Activated naive CD4-positive, alpha-beta T cell (primary cell): ENCODE measurements at regions not wholly inside any gene's neighbourhood (a gene's known extent, or its start where the extent isn't known, plus 50 kb on each side); places are given as distances from the start of the nearest gene placed in this dataset.
A peak's percentile ranks its signal among the peaks of the same experiment; 100 is the strongest.

ENCODE experiments used
- DNase-seq, 4 experiments: peaks; one replicate each; lab custom pipeline; 2025; lab: John Stamatoyannopoulos, UW

DNA sequence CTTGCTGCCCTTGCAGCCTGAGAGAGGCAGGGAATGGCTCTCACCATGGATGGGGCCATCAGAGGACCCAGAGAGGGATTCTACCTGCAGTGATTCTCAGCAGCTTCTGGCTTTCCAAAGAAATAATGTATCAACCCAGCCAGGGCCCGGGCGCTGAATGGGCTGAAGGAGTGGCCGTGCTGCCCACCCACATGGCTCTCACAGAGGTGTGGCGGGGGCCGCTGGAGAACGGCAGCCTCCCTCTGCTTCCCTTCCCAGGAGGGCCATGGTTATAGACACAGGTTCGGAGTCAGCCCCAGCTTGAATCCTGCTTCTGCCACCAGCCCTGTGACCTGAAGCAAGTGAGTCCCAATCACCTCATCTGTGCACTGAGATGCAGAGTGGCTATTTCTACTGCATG, 82.7 kb downstream of the THAP12 start:
- DNase-seq = no peak

DNA sequence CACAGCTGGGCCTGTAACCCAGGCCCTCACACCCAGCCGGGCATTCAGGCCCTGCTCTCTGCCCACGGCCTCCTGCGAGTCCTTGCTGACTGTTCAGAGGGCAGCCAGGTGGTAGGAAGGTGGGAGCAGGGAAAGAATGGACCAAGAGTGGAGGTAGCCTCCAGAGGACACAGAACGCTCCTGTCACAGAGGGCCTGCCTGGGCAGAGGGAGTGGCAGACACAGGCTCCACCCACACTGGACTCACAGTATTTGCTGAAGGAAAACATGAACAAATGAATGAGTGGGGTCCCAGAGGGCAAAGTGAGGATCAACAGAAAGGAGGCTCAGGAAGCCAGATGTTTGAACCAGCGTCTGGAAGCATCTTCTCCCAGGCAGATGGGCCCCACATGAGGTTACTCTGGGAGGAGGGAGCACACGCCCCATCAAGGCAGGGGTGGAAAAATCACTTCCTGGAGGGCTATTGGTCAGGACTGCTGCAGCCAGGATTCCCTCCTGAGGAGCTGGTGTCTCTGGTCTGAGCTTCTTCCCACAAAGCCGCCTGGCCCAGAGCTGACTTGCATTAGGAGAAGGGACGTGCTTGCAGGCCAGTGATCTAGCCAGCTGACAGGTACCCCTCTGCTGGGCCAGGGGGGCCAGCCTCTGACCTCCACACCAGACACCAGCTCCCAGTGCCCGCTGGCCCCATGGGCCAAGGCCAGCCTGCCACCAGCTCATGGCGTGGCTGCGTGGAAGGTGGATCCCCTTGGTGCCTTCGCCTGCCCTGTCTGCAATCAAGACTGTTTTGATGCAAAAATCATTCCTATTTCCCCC, 84.0 kb downstream of the THAP12 start:
- no peak for DNase-seq

DNA sequence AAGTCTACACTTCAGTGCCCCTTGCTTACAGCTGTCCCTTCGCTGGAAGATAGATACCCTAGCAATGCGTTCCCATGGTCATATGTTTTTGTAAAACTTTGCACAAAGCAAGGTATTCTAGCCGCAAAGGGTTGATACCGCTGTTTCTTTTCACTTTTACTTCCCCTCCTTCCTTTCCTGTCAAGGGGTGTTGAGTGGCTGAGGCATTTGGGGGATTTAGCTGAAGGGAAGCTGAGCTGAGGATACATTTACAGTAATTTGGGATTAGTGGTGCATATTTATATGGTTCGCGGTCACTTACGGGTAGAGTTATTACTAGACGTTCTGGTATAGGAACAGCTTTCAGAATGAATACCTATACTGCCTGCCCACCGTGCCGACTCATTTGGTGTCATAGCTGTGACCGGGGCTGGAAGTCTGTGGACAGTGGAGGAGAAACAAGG, 86.9 kb upstream of the WNT11 start:
- DNase-seq = no peak

DNA sequence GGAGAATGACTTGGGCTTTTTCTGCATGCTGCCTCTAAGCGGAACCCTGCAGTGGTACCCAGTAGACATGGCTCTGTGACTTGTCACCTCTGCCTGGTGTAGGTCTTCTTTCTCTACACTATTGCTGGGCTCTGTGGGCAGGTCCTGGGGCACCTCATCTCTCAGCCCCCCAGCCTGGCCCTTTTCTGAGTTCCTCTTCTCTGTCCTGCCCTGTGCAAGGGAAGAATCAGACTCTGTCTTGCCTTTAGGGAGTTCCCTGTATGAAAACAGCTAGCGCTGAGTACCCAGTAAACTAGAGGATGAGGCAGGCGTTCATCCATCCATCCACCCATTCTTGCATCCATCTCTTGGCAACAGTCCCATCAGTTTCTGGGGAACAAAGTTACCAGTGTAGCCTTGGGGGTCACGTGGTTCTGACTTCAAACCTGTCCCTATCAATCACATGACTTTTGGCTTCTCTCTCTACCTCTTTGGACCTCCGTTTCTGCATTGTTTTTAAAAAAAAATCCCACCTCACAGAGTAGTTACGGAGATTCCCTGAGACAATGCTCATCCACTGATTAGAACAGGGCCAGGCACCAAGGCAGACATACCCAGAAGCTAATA, 86.4 kb upstream of the WNT11 start:
- no peak for DNase-seq

DNA sequence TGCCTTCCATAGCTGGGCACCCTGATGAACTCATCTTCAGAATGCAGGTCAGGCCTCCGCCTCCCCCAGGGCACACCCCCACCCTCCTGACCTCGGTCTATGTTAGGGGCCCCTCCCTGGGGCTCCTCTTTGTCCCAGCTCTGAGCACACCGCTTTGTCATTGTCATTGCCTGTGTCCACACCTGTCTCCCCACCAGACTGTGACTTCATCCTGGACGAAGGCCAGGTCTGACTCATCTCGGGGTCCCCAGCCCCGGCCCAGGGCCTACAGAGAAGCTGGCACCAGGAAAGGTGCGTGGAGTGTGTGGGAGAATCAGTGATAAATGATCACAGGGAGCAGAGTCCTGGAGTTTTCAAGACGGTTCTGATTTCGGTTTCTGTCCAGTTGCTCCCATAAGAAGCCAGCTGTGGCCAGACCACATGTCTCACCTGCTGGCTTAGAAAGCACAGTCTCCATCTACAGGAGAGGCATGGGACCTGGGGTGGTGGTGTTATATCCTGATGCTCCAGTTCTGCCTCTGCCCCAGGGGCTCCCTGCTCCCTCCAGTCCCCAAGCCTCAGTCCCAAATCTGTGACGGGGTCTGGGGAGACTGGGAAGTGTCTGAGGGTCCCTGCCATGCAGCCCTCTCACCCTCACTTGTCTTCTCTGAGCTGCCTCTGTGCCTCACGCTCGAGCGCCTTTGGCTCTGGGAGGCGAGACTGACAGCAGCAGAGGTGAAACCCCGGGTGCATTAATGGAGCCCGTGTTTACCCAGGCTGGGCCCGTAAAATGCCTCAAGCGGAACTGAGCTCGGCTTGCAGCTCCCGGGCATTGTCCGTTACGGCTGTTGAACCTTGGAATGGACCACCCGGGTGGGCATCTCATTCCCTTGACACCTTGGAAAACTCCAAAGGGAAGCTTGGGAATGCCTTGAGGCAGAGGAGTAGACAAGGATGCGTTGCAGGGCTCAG, 85.5 kb upstream of the WNT11 start:
- DNase-seq = no peak

DNA sequence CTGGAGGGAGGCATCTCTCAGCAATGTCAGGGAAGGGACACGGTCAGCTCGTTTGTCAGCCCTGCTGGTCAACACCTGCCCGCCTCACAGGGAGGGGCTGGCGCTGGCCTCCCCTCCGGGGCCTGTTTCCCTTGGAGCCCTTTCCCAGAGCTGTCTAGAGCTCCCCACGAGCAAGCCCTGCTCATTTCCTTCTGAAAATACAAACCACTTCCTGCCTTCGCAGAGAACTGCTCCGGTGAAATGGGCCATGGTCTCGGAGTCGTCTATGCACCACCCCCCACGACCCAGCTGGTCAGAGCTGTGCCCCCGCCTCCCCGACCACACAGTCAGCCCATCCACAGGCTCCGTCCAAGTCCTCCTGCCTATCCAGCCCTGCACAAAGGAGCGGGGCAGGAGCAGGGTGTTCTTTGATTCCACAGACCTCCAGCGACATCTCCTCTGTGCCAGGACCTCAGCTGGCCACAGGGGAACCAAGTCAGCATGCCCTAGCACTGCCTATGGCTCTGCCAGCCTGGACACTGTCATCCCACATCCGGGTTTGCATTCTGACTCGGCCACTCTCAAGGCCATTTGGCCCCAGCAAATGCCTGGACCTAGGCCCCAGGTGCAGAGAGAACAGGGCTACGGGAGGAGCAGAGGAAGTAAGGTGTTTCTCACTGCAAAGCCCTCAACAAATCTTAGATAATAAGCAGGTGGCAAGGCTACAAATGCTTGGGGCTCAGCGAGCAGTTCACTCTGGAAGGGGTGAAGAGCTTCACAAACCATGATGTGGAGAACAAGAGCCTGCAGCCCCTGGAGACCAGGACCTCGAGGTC, 82.1 kb upstream of the WNT11 start:
- peak in 1 of 4 experiments; percentile 16 for DNase-seq

DNA sequence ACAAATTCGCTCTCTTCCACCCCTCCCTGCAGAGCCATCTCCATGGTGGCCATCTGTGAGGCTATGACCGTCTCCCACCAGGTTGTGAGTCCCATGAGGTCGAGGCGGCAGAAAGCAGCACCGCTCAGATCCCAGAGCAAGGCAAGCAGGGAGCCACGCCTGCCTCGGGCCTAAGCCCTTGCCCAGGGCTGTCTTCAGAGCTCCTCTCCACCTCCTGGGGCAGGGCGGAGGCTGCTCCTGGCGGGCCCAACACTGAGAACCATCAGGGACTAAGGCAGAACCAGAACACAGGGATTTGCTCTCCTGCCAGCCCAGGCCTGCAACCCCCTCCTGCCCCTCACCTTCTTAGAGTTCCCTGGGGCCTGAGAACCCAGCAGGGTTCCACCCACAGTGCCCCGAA, 80.9 kb upstream of the WNT11 start:
- DNase-seq = no peak

DNA sequence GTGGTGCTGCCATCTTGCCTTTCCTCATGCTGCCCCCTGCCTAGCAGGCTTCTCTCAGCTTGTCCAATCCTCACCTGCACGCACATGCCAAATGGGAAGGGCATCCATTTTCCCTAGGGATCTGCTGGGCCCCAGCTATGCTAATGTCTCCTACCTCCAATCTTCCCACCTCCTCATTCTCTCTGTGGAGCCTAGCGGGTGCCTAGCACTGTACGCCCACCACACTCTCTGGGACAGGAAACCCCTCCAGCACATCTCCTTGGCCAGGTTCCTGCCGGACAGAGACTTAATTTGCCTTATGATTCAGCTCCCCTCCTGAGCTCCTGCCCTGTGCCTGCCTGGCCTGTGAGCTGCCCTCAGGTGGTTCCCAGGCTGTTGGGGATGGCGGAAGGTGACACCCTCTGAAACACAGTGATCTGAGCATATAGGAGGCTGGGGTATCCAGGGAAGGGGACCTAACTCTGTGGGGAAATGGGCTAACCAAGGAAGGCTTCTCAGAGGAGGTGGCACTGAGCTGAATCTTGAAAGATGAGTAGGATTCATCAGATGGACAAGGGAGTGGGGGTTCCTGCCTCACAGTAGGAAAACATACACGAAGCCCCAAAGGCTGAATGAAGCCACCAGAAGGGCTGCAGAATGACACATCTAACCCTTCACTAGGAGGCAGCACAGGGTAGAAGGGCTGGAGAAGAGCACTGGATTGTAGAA, 79.2 kb upstream of the WNT11 start:
- no peak for DNase-seq

DNA sequence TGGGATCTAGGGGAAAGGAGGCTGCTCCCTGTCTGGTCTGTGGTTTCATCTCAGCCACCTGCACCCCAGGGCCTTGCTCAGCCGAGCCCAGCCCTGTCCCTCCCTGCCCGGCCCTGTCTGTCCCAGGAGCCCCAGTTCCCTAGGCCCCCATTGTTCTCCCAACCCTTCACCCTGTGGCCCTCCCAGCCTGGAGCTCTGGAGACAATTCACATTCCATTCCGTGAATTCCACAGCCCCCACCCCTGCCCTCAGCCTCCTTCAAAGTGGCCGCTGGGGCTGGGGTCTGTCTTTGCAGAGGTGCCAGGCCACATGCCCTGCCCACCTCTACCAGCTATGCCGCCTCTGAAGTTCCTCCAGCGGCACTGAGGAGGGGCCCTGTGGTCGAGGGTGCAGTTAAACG, 77.9 kb upstream of the WNT11 start:
- DNase-seq = no peak

DNA sequence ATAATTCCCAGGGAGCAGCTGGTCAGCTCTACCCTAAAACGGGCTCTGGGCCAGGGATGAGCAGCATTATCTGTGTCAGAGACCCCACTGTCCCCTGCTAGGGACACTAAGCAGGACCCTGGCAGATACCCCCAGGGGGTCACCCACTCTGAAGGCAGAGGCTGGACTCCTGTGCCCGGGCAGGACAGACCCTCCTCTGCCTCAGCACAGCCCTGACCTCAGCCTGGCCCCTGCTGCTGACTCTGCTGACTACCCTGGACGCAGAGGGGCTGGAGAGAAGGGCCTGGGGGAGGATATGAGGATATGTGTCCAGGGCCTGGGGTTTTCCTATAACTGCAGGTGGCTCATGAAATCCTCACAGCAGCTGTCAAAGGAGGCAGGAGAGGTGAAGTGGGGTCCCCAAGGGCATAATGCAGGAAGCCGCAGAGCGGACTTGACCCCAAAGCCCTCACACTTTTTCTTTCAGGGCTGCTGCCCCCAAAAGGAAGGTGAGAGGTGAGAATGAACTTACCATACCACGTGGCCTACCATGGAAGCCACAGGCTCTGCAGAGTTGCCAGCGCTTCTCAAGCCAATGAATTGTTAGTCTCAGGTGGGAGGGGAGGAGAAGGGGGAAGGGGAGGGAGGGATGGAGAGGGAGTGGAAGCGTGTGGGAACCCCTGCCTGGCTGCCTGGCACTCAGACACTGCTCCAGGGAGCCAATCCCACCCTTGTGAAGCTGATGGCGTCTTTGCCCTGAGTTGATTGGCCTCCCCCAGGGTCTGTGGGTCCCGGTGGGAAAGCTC, 76.7 kb upstream of the WNT11 start:
- no peak for DNase-seq

DNA sequence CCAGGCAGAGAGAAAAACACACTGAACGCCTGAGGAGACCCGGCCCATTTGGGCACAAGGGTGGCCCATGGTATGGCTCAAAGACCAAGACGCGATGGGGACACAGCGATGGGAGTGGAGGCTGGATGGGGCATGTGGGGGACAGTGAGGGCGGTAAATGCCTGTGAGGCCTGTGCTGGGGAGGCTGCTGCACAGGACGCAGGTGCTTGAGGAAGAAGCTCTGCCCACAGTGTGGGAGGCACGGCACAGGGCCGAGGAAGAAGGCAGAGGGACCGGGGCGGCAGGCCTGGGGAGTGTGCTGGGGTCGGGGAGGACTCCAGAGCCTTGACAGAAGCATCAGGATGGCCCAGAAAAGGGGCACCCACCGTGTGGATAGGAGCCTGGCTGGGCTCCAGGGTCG, 75.9 kb upstream of the WNT11 start:
- no peak for DNase-seq

DNA sequence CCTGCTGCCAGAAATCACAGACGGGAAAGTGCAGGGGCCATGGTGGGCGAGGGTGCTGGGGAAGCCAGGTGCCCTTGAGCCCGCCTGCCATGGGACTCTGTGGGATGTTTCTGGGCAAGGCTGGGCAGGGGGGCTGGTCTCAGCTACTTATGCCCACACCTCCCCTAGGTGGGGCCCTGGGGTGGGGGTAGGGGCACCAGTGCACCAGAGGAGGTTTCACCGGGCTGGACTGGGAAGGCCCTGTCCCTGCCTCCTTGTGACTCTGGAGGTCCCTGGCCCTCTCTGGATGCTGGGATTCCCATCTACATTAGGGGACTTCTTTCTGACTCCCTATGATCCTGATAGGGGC, 75.2 kb upstream of the WNT11 start:
- DNase-seq = no peak

DNA sequence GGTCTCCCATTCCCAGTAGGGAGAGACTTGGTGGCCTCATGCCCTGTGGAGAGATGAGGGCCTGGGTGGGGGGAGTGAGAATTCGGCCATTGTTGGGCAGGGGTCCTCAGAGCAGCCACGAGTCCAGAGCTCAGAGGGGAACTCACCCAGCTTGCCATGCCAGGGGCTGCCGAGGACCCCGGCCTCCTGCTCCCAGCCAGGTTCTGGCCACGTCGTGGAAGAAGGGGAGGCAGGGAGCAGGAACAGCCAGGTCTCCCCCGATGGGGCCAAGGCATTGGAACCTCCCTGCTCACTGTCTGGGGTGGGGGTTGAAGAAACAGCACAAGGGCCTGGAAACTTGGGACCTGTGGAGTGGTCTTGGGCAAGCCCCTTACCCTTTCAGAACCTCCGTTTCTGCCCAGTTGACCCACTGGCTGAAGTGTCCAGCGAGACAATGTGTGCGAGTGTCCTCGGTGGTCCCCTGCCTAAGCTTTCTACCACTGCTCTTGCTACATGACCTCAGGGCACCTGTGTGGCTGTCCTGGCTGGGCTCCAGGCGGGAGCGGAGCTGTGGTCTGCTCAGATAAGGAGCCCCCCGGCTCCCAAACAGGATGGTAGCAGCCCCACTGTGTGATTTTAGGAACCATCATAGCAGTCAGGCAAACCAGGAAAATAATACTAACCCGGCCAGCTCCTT, 74.7 kb upstream of the WNT11 start:
- no peak for DNase-seq

DNA sequence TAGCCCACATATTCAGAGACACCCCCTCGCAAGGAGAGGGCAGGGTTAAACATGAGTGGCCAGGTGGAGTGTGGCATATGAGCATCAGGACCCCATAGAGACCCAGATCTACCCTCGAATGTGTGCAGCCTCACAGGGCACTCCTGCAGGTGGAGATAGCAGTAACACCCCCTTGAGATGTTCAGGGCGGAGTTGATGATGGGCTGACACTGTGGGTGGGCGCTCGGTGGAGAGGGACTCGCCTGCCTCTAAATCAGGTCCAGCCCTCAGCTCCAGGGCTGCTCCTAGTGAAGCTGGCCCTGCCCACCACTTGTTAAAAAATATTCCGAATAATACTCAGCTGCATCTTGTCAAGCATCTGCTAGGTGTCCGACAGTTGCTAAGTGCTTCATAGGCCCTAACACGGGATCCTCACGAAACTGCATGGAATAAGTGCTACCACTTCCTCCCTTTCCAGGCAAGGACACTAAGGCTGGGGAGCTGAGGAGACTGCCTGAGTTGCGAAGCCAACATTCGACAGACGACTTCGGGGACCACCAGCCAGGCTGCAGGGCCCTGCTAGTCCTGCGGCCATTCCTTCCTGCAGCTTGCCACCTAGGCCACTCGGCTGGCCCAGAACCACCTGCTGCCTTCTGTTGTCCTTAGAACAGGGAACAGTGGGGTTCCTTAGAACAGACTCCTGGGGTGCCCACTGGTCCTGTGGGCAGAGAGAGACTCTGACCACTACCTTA, 74.0 kb upstream of the WNT11 start:
- no peak for DNase-seq

DNA sequence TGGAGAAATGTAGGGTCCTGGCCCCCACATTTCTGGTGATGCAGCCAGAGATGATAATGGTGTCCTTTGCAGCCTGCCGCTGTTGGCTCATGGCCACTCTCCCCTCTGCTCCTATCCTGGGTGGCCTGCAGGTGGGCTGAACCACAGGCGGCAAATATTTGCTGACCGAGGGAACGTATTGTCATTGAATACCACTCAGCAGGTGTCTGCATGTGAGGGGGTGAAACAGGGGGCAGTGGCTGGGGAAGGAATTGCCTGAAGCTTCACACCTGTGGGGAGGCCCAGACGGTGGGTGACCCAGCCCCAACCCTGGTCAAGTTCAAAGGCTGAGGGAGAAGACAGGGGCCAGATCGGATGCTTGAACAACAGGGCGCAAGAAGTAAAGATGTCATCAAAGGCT, 73.3 kb upstream of the WNT11 start:
- no peak for DNase-seq

DNA sequence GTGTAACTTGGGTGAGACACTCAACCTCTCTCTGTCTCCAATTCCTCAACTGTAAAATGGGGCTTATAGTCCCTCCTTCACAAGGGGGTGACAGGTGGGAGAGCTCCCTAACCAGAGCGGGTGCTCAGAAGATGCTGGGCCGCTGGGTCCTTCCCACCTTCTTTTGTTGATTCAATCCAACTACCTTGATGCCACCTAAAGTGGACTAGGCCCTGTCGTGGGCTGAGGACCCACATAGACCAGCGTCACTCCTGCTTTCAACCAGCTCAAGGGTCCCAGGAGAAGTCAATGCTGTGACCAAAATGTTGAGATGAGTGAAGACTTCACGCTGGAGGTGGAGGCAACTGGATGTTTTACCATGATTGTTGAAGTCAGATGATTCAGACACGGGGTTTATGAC, 72.7 kb upstream of the WNT11 start:
- no peak for DNase-seq

DNA sequence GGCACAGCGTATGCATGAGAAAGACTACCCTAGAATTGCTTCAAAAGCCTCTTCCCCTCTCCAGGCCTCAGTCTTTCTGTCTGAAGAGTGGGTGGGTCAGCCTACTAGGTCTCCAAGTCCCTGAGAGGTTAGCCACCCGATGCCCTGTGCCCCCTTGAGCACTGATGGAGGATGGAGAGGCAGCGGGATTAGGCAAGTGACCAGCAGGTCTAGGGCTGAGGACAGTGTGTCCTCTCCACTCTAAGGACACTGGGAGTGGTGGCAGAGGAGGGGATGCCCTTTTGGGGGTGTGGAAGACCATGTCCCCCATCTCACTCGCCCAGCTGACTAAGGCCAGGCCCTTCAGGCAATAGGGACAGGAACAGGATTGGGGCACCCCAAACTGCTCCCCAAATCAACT, 72.2 kb upstream of the WNT11 start:
- DNase-seq = no peak

DNA sequence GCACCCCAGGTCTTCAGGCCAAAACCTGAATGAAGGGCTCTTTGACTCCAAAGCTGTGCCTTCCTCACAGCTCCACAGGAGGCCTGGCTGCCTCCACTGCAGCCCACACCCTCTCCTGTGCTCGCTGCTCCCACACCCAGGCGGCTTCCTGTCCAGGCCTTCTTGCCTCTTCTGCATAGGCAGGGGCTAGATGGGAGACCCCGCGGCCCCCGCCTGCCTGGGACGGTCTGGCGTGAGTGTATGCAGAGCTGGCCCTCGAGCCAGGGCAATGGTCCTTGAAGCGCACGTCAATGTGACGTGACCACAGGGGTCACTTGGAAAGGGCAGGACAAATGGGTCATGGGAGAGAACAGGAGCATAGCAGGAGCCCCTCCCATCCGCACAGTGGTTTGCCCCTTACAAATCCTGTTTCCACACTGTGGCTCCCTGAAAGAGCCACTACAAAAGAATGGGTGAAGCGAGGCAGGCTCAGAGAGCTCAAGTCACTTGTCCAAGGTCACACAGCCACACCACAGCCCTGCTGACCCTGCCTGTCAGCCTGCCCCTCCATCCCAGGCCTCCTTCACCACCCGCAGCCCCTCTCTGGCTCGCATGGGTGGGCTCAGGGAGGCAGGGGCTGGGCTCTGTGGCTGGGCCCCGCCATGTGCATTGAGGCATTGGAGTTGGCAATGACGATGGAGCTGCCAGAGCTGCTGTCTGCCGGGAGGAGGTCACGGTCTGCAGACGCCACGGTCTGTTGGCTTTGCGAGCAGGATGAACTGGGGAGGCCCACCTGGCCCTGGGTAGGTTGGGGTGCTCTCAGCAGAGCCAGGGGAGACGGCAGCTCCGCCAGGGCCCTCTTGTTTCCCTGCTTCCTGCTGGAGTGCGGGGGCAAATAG, 71.2 kb upstream of the WNT11 start:
- no peak for DNase-seq
